Motor neuron (in vitro differentiated cells): ENCODE measurements at regions not wholly inside any gene's neighbourhood (a gene's known extent, or its start where the extent isn't known, plus 50 kb on each side); places are given as distances from the start of the nearest gene placed in this dataset.
"Not testable (repeated sequence)": the region's sequence is repeated elsewhere in the genome, so short reads cannot be mapped to it uniquely, and the experiment has no call there.

ENCODE experiments used
- ATAC-seq, 8 experiments: fragments of 200-7000 bp; cut with Tn5 transposase; replicated peaks in 6 of 8; 2 replicates each; pipeline ENCODE4 v1.8.0; 2021; ENCODE audit warnings: mild to moderate bottlenecking in 8 of 8, moderate library complexity in 8 of 8
- H3K27ac ChIP-seq, 2 donors: fragments of 250-450 bp; sonication (Bioruptor Pico); 2 replicates each; pipeline ENCODE4 v1.9.0; 2021; ENCODE audit warnings: antibody characterized with exemption in 2 of 2, mild to moderate bottlenecking in 2 of 2, moderate library complexity in 1 of 2
- H3K4me1 ChIP-seq, 2 donors: fragments of 250-450 bp; sonication (Bioruptor Pico); replicated peaks in 1 of 2; 2 replicates each; pipeline ENCODE4 v1.6.1; 2021; ENCODE audit warnings: antibody characterized with exemption in 2 of 2, mild to moderate bottlenecking in 2 of 2, moderate library complexity in 1 of 2
- H3K4me3 ChIP-seq, 5 donors: fragments of 250-450 bp; sonication (Bioruptor Pico); 2 replicates each; pipeline ENCODE4 v1.9.0; 2021; ENCODE audit warnings: antibody characterized with exemption in 5 of 5, mild to moderate bottlenecking in 5 of 5, moderate library complexity in 4 of 5
- WGBS, 10 experiments: fragments of 450-650 bp; shearing (Covaris generic); methylation state at CpG; one replicate each; pipeline ENCODE4 v1.0.0; 2022; 5-methylcytosine and 5-hydroxymethylcytosine counted together
- in situ Hi-C, 9 experiments: fragments of 400-800 bp; cut with MboI; loops; one replicate each; pipeline ENCODE4 v1.15.0; 2021; ENCODE audit warnings: low sequenced_read_pairs in 9 of 9, low pct_unique_long_range_greater_than_20kb in 2 of 9; ENCODE audit not compliant: unreplicated experiment in 9 of 9

GRCh38 chr4:125787707-125788106 lies 473.0 kb downstream of the FAT4 start:
- in situ Hi-C loops: no loop called here
- no peak overlapping the region for H3K27ac ChIP-seq

GRCh38 chr4:125789023-125789422 lies 474.3 kb downstream of the FAT4 start:
- no peak overlapping the region for H3K4me3 ChIP-seq
- no peak for ATAC-seq
- no peaks in the 10 kb centered on the region for H3K4me1 ChIP-seq
- H3K27ac ChIP-seq: no peak overlapping the region
- in situ Hi-C loops: no loop called here

More at GRCh38 chr4:125787707-125788106, 473.0 kb downstream of the FAT4 start:
- Histone ChIP-seq H3K4me3 (no peak overlapping the region), H3K4me1 (no peaks in the 10 kb centered on the region)
- no peak for ATAC-seq

- in situ Hi-C loops: no loop called here
- 42 to 100% (median 87%) methylated on average over 1 to 2 of the region's 2 CpGs for WGBS, 10 experiments
- Histone ChIP-seq H3K4me3 (no peak overlapping the region), H3K4me1 (no peaks in the 10 kb centered on the region), H3K27ac (no peak overlapping the region)
- no peak for ATAC-seq
Measured at GRCh38 chr4:125791896-125792295, 477.1 kb downstream of the FAT4 start.

GRCh38 chr4:125794989-125795388 lies 480.2 kb downstream of the FAT4 start:
- Histone ChIP-seq H3K4me3 (no peak overlapping the region), H3K4me1 (no peaks in the 10 kb centered on the region), H3K27ac (no peak overlapping the region)
- no peak for ATAC-seq
- 57 to 100% (median 87%) methylated on average over 1 of the region's 1 CpG; no CpG with 5 or more reads in 3 of the 10 experiments for WGBS, 10 experiments
- in situ Hi-C loops: no loop called here

DNA sequence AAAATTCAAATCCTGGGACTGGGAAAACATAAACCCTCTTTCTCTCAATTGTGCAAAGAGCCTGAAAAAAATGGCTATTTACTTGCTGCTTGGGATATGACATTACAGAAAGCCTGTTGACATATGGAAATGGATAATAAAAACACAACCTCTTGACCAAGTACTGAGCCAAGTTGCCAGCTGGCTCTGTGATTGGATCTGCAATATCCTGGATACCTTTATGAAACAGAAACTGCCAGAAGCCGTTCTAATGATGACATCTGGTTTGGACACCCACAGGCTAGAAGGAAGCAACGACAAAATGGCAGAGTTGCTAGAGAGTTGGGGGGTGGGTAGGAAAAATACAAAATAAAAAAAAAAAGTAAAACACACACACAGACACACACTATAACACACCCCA lies 481.4 kb downstream of the FAT4 start:
- in situ Hi-C loops: no loop called here

GRCh38 chr4:125797621-125798020 lies 482.9 kb downstream of the FAT4 start:
- in situ Hi-C loops, H3K4me3 ChIP-seq, H3K4me1 ChIP-seq, H3K27ac ChIP-seq, ATAC-seq: not testable (repeated sequence)
- 20 to 100% (median 75%) methylated on average over 1 to 4 of the region's 4 CpGs; no CpG with 5 or more reads in 1 of the 10 experiments for WGBS, 10 experiments

More for the DNA sequence above, 481.4 kb downstream of the FAT4 start:
- H3K4me1 ChIP-seq: no peaks in the 10 kb centered on the region
- 43 to 100% (median 85%) methylated on average over 1 to 2 of the region's 2 CpGs; no CpG with 5 or more reads in 2 of the 10 experiments for WGBS, 10 experiments
- H3K27ac ChIP-seq: no peak overlapping the region
- peak in 1 of 8 experiments; percentile 23 for ATAC-seq
- H3K4me3 ChIP-seq: no peak overlapping the region

- H3K27ac ChIP-seq: no peak overlapping the region
- no peak overlapping the region for H3K4me3 ChIP-seq
- ATAC-seq: no peak
- in situ Hi-C loops: no loop called here
- 27 to 100% (median 90%) methylated on average over 1 to 4 of the region's 4 CpGs for WGBS, 10 experiments
- H3K4me1 ChIP-seq: no peaks in the 10 kb centered on the region
Measured at GRCh38 chr4:125801373-125801772, 486.6 kb downstream of the FAT4 start.

GRCh38 chr4:125801924-125802323 lies 487.2 kb downstream of the FAT4 start:
- no peak for ATAC-seq
- no peaks in the 10 kb centered on the region for H3K4me1 ChIP-seq
- H3K27ac ChIP-seq: no peak overlapping the region
- no peak overlapping the region for H3K4me3 ChIP-seq
- in situ Hi-C loops: no loop called here
- 0 to 100% (median 72%) methylated on average over 1 of the region's 1 CpG; no CpG with 5 or more reads in 4 of the 10 experiments for WGBS, 10 experiments

- H3K4me1 ChIP-seq: no peaks in the 10 kb centered on the region
- H3K27ac ChIP-seq: no peak overlapping the region
- WGBS, 10 experiments: 20 to 100% (median 85%) methylated on average over 1 to 3 of the region's 3 CpGs
- ATAC-seq: no peak
- H3K4me3 ChIP-seq: no peak overlapping the region
- in situ Hi-C loops: no loop called here
Measured at GRCh38 chr4:125808022-125808421, 493.3 kb downstream of the FAT4 start.

DNA sequence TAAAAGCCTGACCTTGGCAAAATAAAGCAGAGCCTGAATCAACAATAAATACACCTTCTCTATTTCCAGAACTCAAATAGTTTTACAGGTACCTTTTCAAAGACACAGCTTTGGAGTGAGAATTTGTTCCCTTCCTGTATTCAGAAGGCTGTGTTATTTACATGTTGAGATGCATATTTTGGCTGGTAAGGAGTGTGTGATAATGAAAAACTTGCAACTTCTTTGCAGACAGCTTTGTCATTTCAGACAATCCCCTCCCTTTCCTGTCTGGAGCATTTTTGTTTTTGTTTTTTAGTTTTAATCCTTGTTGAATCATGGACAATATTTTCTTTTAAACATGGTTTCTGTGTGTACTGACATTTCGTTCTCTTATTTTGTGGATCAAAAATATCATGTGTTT lies 493.8 kb downstream of the FAT4 start:
- no peaks in the 10 kb centered on the region for H3K4me1 ChIP-seq
- 0 to 88% (median 23%) methylated on average over 1 of the region's 1 CpG; no CpG with 5 or more reads in 3 of the 10 experiments for WGBS, 10 experiments

GRCh38 chr4:125811892-125812291 lies 497.1 kb downstream of the FAT4 start:
- ATAC-seq: no peak
- Histone ChIP-seq H3K4me1 (no peaks in the 10 kb centered on the region), H3K4me3 (no peak overlapping the region), H3K27ac (no peak overlapping the region)
- in situ Hi-C loops: no loop called here

More for the DNA sequence above, 493.8 kb downstream of the FAT4 start:
- no peak overlapping the region for H3K4me3 ChIP-seq
- in situ Hi-C loops: no loop called here
- no peak overlapping the region for H3K27ac ChIP-seq
- peak in 2 of 8 experiments; percentile 79 to 86 for ATAC-seq

- ATAC-seq: peak in 3 of 8 experiments; percentile 35 to 83 (median 47)
- in situ Hi-C loops: no loop called here
- 14 to 95% (median 64%) methylated on average over 2 to 3 of the region's 3 CpGs for WGBS, 10 experiments
- Histone ChIP-seq H3K4me1 (no peaks in the 10 kb centered on the region), H3K27ac (no peak overlapping the region), H3K4me3 (no peak overlapping the region)
Measured at GRCh38 chr4:125826801-125827695, 512.3 kb downstream of the FAT4 start.

- ATAC-seq: peak in 1 of 8 experiments; percentile 56
Measured at GRCh38 chr4:125827696-125828052, 512.9 kb downstream of the FAT4 start.

DNA sequence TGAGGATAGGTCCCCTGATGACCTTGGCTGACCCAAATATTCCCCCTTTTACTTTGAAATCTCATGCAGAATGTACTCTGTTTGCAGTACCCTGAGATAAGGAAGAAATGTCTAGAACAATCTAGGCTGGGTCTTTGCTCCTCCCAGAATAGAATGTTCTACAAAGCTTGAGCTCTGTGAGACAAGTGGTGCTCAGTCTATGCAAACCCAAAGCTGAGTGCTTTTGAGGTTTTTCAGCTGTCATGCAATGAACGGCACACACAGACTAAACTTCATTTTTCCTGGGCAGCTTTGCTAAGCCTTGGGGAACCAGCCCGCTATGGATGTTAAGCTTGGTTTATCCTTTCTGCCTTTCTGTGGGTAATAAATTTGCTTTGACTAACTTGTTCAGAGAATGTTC lies 513.6 kb downstream of the FAT4 start:
- no peak overlapping the region for H3K27ac ChIP-seq
- no peaks in the 10 kb centered on the region for H3K4me1 ChIP-seq
- WGBS, 10 experiments: 0 to 83% (median 75%) methylated on average over 1 to 2 of the region's 2 CpGs; no CpG with 5 or more reads in 4 of the 10 experiments
- H3K4me3 ChIP-seq: no peak overlapping the region
- in situ Hi-C loops: no loop called here
- no peak for ATAC-seq

More at GRCh38 chr4:125827696-125828052, 512.9 kb downstream of the FAT4 start:
- Histone ChIP-seq H3K27ac (no peak overlapping the region), H3K4me1 (no peaks in the 10 kb centered on the region), H3K4me3 (no peak overlapping the region)
- in situ Hi-C loops: no loop called here
